Hippocampal formation (tissue), 2 donors: ENCODE measurements at regions not wholly inside any gene's neighbourhood (a gene's known extent, or its start where the extent isn't known, plus 50 kb on each side); places are given as distances from the start of the nearest gene placed in this dataset.
"Not testable (repeated sequence)": the region's sequence is repeated elsewhere in the genome, so short reads cannot be mapped to it uniquely, and the experiment has no call there.

Experiments
- DNase-seq, 2 donors: peaks; one replicate each; lab custom pipeline; 2025; lab: John Stamatoyannopoulos, UW

DNA sequence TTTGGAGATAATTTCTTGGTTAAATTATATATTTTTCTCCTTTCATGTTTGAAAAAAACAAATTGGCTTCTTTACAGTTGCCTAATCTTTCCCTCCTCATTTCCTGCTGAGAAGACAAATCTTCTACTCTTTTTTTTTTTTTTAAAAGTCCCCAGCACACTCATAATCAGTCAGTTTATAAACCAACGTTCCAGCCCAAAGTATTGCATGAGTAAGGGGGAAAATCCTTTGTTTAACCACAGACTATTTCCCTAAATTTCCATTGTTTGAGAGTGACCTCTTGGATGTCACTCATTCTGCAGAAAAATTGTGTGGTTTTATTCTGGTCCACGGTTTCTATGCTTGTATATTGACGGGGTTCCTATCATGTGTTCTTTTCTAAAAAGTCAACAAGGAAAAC, 55.1 kb upstream of the TLR4 start:
- no peak for DNase-seq

DNA sequence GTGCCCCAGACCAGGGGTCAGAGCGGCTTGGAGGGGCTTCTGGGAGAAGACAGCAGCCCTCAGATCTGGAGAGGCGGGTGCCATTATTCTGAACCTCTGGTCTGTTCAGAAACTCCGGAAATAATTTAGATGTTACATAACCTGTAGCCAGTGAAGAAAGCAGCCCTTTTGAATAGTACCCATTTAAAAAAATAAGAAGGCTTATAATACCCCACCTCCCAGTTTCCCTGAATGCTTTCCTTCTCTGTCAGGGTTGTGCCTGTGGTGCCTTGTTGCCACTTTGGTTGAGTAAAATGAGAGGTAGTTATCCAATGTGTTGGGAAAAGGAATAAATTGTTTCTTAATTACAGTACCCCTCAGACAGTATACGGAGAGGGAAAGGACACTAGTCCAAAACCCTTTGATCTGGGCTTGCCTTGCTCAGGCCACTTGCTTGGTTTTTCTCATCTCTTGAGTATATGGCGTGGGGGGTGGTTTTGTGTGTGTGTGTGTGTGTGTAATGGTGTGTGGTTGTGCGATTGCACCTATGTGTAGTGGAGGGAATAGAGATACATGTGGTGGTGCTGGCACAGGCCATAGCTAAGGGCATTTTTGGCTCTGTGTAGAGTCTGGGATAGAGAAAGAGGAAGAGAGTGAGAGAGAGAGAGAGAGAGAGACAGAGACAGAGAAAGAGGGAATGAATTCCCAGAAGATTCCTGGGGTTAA, 59.1 kb upstream of the TLR4 start:
- peak; percentile 23 to 73 for DNase-seq

DNA sequence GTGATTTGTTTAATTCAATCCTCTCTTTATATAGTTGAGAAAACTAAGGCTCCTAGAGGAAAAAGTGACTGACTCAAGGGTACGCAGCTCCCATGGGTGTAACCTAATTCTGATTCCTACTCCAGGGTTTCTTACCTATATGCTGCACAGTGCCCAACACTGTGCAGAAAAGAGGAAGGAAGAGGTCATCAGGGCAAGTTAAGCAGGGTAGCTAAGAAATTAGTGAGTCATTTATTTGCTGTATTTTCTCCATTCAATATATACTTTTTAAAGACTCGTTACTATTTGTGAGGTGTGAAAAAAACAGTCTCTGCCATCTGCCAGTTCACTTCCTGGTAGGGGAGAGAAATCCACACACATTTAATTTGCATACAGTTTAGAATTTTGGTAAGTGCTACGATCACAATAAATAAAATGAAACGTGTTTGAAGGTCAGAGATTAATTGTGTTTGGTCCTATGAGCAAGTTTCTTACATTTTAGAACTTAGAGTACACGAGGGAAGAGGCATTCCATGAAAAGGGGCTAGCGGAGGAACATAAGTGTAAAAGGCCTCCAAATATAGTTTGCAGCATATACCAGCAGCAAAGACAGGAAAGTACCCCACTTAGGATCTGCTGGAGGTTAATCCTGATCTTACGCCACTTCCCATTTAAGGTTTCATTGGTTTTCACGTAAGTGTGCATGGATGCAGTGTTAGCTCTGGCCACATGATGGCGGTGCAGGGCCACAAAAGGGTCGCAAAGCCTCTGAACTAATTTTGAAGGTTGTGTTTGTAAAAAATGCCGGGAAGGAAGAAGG, 59.9 kb upstream of the TLR4 start:
- DNase-seq = peak; percentile 62 to 74

DNA sequence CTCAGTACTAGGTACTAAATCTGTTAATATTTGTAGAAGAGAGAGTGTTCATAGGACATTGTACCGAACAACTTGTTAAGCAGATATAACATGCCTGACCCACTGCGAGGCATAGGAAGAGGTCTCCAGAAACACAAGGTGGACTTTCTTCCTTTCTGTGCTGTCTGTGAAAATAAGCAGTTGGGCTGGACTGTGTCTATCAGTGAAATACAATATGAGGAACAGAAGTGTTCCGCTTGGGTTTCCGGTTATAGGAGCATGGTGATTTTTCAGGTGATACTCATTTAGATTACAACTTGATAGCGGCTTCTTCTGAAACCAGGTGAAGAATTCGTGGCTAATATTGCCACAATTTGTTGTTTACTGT, 60.9 kb upstream of the TLR4 start:
- DNase-seq = no peak

DNA sequence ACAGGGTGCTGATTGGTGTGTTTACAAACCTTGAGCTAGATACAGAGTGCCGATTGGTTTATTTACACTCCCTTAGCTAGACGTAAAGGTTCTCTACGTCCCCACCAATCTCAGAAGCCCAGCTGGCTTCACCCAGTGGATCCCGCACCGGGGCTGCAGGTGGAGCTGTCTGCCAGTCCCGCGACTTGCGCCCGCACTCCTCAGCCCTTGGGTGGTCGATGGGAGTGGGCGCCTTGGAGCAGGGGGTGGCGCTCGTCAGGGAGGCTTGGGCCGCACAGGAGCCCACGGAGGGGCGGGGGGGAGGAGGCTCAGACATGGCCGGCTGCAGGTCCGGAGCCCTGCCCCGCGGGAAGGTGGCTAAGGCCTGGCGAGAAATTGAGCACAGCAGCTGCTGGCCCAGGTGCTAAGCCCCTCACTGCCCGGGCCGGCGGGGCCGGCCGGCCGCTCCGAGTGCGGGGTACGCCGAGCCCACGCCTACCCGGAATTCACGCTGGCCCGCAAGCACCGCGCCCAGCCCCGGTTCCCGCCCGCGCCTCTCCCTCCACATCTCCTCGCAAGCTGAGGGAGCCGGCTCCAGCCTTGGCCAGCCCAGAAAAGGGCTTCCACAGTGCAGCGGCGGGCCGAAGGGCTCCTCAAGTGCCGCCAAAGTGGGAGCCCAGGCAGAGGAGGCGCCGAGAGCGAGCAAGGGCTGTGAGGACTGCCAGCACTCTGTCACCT, 61.5 kb upstream of the TLR4 start:
- not testable (repeated sequence) for DNase-seq

DNA sequence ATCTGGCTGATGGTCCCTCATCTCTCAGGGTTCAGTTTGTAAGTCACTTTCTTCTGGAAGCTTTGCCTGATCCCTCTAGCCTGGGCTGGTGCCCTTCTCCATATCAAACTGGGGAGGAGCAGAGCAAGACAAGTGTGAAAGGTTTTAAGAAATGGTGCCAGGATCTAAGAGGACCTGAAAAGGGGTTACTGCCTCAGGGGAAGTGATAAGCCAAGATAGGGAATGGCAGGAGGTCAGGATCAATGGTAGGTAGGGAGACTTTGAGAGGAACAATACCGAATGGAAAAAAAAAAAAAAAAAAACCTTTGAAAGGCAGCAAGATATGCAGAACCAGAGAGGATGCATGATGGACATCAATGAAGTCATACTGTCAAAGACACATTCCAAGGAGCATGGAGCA, 67.5 kb upstream of the TLR4 start:
- DNase-seq = no peak

DNA sequence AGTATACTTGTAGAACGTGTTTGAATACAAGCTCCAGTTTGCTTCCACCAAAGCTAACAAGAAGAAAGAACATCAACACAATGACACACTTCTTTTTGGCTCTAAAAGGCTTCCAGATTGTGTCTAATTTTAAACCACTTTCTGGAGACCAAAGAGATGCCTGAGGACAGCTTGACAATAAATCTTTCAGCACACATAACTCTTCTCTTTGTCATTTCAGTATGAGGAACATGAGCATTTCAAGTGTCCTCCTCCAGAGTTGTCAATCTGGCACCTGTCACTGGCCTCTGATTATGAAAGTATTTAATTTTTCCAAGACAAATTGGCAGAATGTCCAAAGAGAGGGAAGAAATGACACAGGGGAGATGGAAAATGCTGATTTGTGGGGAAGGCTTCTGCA, 79.0 kb upstream of the TLR4 start:
- no peak for DNase-seq

DNA sequence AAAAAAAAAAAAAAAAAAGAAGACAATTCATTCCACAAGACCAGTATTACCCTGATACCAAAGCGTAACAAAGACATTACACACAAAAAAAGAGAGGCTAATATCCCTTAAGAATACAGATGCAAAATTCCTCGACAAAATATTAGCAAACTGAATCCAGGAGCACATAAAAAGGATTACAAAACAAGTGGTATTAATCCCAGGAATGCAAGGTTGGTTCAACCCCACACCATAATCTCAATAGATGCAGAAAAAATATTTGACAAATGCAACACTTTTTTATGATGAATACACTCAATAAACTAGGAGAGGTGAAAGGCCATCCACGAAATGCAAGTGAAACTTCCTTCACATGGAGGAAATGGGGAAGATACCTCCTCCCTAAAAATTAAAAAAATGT, 80.1 kb upstream of the TLR4 start:
- no peak for DNase-seq

DNA sequence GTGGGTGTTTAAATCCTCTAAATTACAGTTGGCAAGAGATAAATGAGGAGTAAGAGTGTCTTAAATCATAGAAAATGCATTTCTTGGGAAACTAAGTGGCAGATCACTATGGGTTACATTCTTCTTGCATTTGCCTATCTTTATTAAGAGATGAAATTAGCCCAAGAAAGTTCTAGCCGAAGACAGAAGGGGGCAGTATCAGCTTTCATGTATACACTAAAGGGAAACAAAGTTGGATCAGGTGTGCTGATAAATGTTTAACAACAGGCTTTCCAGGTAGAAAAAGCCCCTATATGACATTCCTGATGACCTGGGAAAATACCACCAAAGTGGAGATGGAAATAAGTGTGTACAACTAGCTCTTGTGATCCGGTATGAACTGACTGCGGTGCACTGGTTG, 81.9 kb upstream of the TLR4 start:
- DNase-seq = no peak

DNA sequence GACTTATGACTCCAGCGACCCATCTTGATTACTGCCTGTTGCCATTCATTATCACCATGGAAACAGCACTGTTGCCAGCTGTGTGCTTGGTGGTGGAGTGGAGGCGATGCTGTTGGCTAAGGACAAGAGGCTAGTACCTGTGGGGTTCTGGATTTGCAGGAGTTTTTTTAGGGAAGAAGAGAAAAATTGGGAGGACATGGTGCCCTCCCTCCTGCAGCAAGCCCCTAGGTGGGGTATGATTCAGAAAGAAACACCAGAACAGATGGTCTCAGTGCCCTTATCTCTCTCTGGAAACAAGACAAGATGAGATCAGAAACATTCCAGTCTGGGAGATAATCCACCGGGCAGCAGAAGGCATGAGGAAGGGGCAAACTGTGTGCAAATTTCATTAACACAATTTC, 87.8 kb upstream of the TLR4 start:
- DNase-seq = no peak

DNA sequence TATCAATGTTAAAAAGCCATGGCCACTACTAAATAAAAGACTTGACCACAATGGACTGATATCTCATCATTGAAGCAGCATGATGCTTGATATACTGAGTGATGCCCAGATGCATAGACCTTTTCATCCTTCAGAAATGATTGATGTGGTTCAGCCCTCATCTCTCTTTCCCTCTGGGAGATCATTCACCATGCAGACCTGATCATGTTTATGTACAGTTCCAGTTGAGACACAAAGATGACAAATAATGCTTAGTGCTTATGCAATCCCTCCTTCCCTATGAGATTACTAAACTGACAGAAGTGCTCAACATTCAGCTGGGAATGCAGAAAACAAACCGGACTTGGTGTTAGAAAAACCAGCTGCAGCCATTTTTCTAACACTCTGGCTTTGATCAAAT, 91.9 kb upstream of the TLR4 start:
- DNase-seq = no peak

DNA sequence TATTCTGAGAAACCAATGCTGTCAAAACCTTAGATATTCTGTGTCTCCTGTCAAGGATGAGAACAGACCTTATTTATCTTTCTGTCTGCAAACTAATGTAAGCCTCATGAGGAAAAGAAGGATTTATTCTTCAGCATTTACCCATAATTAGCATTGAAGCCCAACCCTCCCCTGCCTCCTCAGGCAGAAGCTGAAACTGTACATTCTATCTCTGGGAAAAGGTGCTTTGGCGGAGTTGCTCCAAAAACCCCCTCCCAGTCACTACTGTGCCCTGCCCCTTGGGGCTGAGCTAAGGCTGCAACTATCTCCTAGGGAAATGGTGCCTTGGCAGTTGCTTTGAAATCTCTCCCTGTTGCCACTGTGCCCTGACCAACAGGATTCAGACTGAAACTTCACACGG, 106.2 kb upstream of the TLR4 start:
- DNase-seq = no peak

DNA sequence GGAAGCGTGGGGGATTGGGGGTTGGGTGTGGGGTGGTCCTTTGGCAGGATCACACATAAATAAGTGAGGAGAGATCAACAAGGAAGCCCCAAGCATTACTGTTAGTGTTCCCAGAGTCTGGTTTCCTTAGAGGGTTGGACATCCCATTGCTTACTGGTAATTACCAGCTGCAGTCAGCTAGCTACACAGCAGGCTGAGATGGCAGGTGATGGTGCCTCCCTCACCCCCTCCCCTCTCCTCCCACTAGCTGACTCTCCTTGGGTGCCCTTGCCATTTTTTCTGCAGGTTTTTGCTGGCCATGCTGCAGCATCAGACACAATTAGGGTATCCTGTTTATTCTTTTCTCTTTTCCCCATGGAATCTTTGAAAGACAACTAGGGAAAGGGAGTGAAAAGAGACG, 107.5 kb upstream of the TLR4 start:
- no peak for DNase-seq

DNA sequence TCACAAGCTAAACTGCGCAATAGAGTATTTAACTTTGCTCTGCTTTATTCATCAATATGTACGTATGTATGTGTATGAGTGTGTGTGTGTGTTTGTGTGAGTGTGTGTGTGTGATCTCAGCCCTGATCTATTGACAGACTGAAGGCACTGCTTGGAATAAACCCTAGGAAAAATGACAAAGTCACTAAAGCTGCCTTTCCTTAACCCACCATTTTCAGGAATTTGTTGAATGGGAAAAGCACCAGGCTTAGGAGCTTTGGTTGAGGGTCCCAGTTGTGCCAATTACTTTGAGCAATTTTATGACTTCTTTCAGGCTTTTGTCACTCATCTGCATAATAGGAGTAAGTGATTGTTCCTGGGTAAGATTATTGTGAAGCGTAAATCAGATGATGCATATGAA, 108.6 kb upstream of the TLR4 start:
- DNase-seq = no peak

DNA sequence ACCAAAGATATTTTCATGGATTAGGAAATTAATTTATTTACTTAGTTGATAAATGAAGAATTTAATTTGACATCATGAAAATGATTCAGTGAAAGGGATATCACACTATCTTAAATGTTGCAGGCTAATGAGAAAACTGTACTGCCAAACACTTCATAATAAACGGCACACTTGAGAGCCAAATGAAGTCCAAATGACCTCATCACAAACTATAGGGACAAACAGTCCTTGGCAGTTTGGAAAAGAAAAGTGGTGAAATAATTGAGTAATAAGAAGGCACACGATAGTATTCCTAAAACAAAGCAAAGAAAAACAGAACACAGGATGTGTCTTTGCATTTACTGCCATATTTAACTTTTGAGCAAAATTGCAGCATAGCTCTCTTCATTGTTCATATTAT, 116.9 kb upstream of the TLR4 start:
- no peak for DNase-seq

DNA sequence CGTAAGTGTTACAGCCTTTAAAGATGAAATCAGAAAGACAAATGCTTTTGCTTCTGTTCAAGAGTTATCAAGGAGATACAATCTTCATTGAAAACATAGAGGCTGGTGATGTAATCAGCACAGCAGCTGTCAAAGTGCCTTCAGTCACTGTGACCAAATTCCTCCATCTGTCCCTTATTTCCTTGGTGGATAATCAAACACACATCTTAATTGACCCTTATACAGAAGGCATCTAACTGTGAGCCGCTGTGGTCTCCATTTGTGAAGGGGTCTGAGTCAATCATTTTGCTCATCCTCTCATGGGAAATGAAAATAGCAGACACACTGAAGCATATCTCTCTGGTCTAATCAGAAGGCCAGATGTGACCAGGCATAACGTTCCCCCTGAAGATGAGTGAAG, 130.1 kb upstream of the TLR4 start:
- DNase-seq = no peak

DNA sequence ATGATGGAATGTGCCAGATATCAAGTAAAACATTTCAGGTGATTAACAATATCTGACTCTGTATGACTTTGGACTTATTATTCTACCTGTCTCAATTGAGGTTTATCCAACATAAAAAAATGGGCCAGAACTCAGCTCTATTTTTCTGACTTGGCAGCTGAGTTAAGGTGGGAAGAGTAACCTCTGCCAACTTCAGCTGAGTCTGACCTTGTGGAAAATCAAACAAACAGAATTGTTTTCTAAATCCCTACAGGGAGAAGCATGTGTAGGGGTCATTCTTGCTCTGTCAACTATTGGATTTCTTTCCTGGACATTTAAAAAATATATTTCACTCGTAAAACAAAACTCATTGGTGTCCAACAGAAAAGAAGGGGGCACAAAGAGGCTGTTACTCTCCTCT, 139.4 kb upstream of the TLR4 start:
- DNase-seq = no peak

DNA sequence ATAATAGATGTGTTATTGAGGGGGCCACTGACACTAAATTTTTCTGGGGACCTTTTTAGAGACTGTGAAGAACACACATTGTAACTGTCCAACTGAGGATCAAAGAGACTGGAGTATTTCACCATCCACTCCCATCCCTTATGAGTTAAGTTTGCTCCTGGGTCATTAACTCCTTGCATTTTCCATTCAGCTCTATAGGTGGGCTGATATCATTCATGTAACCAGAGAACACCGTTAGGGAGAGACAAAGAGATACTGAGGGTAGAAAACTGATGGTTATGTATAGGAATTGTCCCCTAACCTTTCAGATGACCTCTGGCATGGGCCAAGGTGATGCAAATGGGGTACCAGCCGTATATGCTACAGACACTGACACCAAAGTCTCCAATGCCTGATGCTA, 142.4 kb upstream of the TLR4 start:
- DNase-seq = no peak

DNA sequence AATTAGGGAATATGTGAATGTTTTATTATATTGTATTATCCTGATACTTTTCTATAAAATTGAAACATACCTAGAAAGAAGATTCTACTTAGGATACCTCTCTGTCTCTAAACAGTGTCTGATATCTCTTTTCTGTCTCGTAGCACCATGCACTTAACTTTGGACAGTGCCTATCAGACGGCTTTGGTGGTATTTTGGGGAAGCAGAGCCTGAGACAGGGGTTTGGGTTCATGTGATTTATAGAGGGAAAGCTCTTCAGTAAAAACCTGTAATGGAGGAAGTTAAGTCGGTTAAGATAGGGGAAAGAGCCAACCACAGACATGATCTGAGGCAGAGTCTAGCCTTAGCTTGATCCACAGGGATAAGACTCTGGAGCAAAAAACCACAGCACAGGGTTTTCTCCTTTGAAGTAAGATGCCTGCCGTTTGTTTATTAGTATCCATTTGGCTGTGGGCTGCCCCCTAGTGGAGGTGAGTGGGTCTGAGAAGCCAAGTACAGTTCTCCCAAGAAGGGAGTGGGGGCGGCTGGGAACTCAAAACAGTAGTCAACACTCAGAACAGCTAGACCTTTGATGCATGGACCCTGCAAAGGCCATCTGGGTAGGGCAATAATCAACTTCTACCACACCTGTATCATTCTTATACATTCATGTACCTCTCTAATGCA, 141.2 kb upstream of the ASTN2 start:
- DNase-seq = peak in 1 of 2 donors; percentile 27

DNA sequence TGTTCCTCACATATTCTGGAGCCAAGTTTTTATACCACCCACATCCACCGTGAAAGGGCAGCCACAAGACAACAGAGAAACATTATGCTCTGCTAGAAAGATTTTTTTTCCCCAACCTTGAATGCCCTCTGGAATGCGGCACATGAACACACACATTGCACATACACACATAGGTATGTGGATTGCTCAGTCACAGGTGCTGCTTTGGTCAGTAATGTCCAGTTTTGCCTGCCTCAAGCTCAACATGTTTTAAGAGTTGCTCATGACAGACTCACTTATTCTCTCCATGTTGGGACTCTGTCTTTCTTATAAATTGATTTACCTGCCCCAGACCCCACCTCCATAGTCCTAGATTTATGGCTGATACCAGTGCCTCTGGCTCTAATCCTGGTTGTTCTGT, 138.0 kb upstream of the ASTN2 start:
- no peak for DNase-seq

DNA sequence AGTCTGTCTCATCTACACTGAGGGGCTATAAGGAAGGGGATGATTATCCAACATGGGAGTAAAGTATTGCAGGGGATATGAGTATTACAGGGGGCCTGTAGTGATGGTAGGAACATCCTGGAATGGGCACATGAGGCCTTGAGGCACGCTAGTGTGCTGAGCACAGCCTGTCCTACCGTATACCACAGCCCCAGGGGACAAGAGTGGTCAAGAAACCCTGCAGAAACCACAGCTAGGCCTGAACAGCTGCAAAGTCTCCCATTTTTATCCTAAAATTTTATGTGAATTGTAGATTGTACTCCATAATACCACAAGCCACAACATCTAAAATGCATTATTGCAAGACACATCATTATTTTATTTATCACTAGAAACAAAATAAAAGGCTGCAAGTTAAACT, 136.3 kb upstream of the ASTN2 start:
- no peak for DNase-seq

DNA sequence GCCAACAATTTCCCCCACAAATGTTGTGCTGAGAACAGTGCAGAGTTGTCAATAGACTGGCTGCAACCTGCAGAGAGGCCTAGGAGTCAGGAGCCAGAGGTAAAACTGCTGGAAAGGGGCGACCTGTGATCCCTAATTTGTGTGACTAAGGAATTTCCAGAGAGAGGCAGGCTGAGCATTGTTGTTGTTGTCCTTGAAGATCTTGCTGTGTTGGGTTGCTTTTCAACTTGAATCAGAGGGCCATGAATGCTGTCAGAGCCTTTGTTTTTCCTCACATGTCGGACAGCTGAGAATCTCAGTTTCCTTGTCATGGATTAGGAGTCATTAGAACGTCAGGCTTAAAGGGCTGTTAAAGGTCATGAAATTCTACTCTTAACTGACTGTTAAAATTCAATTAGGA, 134.6 kb upstream of the ASTN2 start:
- no peak for DNase-seq

DNA sequence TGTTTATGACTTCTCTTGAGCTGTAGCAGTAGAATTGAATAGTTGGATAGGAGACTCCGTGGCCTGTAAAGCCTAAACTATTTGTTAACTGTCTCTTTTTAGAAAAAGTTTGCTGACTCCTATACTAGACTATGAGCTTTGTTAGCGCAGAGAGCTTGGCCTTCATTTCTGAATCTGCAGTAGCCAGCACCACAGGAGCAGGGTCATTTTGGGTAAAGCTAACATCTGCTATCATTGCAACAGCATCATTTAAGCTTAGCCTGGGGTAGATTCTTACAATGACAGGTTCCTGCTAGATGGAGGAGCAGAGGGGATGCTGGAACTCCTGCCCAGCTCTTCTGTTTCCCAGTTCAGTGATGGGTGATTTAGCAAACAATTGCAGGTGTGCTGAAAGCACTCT, 133.7 kb upstream of the ASTN2 start:
- no peak for DNase-seq
